ENCODE measurements at regions not wholly inside any gene's neighbourhood (a gene's known extent, or its start where the extent isn't known, plus 50 kb on each side); places are given as distances from the start of the nearest gene placed in this dataset.

- Histone ChIP-seq H3K36me3 (ENCODE audit: insufficient read depth, low read length) (no peaks in the 10 kb centered on the region), H3K9ac (ENCODE audit: low read length) (no peak overlapping the region), H3F3A (ENCODE audit: insufficient read depth, low read length, poor library complexity, severe bottlenecking) (no peaks in the 10 kb centered on the region), H4K20me1 (ENCODE audit: insufficient read depth) (no peaks in the 10 kb centered on the region), H3K4me2 (ENCODE audit: low read length) (no peak overlapping the region), H3K4me3 (ENCODE audit: low read length) (no peak overlapping the region), H3K9me3 (ENCODE audit: low read length) (no peaks in the 10 kb centered on the region), H2AFZ (ENCODE audit: low read depth, low read length) (no peak overlapping the region), H3K9me2 (ENCODE audit: insufficient read depth, low read length) (no peaks in the 10 kb centered on the region), H3K27ac (ENCODE audit: low read length) (no peak overlapping the region), H3K27me3 (ENCODE audit: insufficient read depth, low read depth, low read length) (no peaks in the 10 kb centered on the region), H3K79me2 (replicated peaks; ENCODE audit: insufficient read depth, low read length) (no peaks in the 10 kb centered on the region)
- TF ChIP-seq TAF1 (IDR thresholded peaks at IDR 0.05; ENCODE audit: low read depth) (no peak), EP300 (conservative IDR thresholded peaks at IDR 0.05; ENCODE audit: poor library complexity, severe bottlenecking) (no peak), EZH2 (IDR thresholded peaks at IDR 0.05; ENCODE audit: borderline replicate concordance, insufficient read depth, low read length, poor library complexity, severe bottlenecking) (no peak), RAD21 (conservative IDR thresholded peaks at IDR 0.05) (no peak), POLR2AphosphoS5 (IDR thresholded peaks at IDR 0.05) (no peak), SMC3 (conservative IDR thresholded peaks at IDR 0.05; ENCODE audit: poor library complexity) (no peak), MXI1 (conservative IDR thresholded peaks at IDR 0.05; ENCODE audit: poor library complexity, severe bottlenecking) (no peak)
- TF ChIP-seq, protein P1, sequence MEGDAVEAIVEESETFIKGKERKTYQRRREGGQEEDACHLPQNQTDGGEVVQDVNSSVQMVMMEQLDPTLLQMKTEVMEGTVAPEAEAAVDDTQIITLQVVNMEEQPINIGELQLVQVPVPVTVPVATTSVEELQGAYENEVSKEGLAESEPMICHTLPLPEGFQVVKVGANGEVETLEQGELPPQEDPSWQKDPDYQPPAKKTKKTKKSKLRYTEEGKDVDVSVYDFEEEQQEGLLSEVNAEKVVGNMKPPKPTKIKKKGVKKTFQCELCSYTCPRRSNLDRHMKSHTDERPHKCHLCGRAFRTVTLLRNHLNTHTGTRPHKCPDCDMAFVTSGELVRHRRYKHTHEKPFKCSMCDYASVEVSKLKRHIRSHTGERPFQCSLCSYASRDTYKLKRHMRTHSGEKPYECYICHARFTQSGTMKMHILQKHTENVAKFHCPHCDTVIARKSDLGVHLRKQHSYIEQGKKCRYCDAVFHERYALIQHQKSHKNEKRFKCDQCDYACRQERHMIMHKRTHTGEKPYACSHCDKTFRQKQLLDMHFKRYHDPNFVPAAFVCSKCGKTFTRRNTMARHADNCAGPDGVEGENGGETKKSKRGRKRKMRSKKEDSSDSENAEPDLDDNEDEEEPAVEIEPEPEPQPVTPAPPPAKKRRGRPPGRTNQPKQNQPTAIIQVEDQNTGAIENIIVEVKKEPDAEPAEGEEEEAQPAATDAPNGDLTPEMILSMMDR (IDR thresholded peaks at IDR 0.05; ENCODE audit: poor library complexity, severe bottlenecking) = no peak
- TF ChIP-seq, protein P2, sequence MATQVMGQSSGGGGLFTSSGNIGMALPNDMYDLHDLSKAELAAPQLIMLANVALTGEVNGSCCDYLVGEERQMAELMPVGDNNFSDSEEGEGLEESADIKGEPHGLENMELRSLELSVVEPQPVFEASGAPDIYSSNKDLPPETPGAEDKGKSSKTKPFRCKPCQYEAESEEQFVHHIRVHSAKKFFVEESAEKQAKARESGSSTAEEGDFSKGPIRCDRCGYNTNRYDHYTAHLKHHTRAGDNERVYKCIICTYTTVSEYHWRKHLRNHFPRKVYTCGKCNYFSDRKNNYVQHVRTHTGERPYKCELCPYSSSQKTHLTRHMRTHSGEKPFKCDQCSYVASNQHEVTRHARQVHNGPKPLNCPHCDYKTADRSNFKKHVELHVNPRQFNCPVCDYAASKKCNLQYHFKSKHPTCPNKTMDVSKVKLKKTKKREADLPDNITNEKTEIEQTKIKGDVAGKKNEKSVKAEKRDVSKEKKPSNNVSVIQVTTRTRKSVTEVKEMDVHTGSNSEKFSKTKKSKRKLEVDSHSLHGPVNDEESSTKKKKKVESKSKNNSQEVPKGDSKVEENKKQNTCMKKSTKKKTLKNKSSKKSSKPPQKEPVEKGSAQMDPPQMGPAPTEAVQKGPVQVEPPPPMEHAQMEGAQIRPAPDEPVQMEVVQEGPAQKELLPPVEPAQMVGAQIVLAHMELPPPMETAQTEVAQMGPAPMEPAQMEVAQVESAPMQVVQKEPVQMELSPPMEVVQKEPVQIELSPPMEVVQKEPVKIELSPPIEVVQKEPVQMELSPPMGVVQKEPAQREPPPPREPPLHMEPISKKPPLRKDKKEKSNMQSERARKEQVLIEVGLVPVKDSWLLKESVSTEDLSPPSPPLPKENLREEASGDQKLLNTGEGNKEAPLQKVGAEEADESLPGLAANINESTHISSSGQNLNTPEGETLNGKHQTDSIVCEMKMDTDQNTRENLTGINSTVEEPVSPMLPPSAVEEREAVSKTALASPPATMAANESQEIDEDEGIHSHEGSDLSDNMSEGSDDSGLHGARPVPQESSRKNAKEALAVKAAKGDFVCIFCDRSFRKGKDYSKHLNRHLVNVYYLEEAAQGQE (IDR thresholded peaks at IDR 0.05; ENCODE audit: borderline replicate concordance) = no peak
Observed at GRCh38 chr3:193935916-193936315, 200.0 kb upstream of the HES1 start.

- no peak overlapping the region for H3K4me2 ChIP-seq (ENCODE audit: low read length)
- no peaks in the 10 kb centered on the region for H3K36me3 ChIP-seq (ENCODE audit: insufficient read depth, low read length)
- TF ChIP-seq, protein P2 (IDR thresholded peaks at IDR 0.05; ENCODE audit: borderline replicate concordance) = no peak
- no peak for TF ChIP-seq EZH2 (IDR thresholded peaks at IDR 0.05; ENCODE audit: borderline replicate concordance, insufficient read depth, low read length, poor library complexity, severe bottlenecking)
- no peak for TF ChIP-seq POLR2AphosphoS5 (IDR thresholded peaks at IDR 0.05)
- TF ChIP-seq, protein P1 (IDR thresholded peaks at IDR 0.05; ENCODE audit: poor library complexity, severe bottlenecking) = no peak
- TF ChIP-seq TAF1 (IDR thresholded peaks at IDR 0.05; ENCODE audit: low read depth) = no peak
- TF ChIP-seq EP300 (conservative IDR thresholded peaks at IDR 0.05; ENCODE audit: poor library complexity, severe bottlenecking) = no peak
- no peak for TF ChIP-seq SMC3 (conservative IDR thresholded peaks at IDR 0.05; ENCODE audit: poor library complexity)
- TF ChIP-seq MXI1 (conservative IDR thresholded peaks at IDR 0.05; ENCODE audit: poor library complexity, severe bottlenecking) = no peak
- no peak for TF ChIP-seq RAD21 (conservative IDR thresholded peaks at IDR 0.05)
- no peaks in the 10 kb centered on the region for H3K9me3 ChIP-seq (ENCODE audit: low read length)
- H3K9me2 ChIP-seq (ENCODE audit: insufficient read depth, low read length) = no peaks in the 10 kb centered on the region
- H3K79me2 ChIP-seq (replicated peaks; ENCODE audit: insufficient read depth, low read length) = no peaks in the 10 kb centered on the region
- no peak overlapping the region for H2AFZ ChIP-seq (ENCODE audit: low read depth, low read length)
- no peak overlapping the region for H3K27ac ChIP-seq (ENCODE audit: low read length)
- H3K4me3 ChIP-seq (ENCODE audit: low read length) = no peak overlapping the region
- H4K20me1 ChIP-seq (ENCODE audit: insufficient read depth) = no peaks in the 10 kb centered on the region
- no peak overlapping the region for H3K9ac ChIP-seq (ENCODE audit: low read length)
- H3F3A ChIP-seq (ENCODE audit: insufficient read depth, low read length, poor library complexity, severe bottlenecking) = no peaks in the 10 kb centered on the region
- H3K27me3 ChIP-seq (ENCODE audit: insufficient read depth, low read depth, low read length) = no peaks in the 10 kb centered on the region
Observed at GRCh38 chr3:193938613-193939012, 197.3 kb upstream of the HES1 start.

Data from neural cell (in vitro differentiated cells).